GM20000 (cell line): ENCODE measurements at regions not wholly inside any gene's neighbourhood (a gene's known extent, or its start where the extent isn't known, plus 50 kb on each side); places are given as distances from the start of the nearest gene placed in this dataset.

Source experiments
- DNase-seq: peaks from one replicate; pipeline ENCODE4 v3.0.0; 2012; ENCODE audit warnings: low spot score
- TF ChIP-seq, protein P1 (sequence below): IDR thresholded peaks from 2 replicates; pipeline ENCODE4 v1.5.1; 2012; ENCODE audit warnings: mild to moderate bottlenecking, control low read depth; ENCODE audit errors: extremely low read depth, missing control alignments

DNA sequence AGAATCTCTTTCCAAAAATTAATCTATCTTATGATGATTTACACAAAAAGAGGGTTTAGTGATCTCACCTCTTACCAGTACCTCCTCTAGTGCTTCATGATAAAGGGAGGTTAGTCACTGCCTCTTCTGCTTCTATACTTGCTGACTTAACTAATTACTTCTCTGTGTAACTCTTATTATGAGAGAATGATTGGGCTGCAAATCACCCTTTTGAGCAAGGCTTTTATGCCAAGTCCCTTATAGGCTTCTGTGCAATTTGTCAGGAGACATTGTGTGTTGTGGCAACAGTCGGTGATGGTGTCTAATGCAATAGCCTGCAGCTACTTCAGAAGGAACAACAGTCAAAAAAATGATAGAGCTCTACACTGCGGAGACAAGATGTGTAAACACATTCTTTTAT is 1568.1 kb upstream of the GOT2 start:
- no peak for DNase-seq
- TF ChIP-seq, protein P1, sequence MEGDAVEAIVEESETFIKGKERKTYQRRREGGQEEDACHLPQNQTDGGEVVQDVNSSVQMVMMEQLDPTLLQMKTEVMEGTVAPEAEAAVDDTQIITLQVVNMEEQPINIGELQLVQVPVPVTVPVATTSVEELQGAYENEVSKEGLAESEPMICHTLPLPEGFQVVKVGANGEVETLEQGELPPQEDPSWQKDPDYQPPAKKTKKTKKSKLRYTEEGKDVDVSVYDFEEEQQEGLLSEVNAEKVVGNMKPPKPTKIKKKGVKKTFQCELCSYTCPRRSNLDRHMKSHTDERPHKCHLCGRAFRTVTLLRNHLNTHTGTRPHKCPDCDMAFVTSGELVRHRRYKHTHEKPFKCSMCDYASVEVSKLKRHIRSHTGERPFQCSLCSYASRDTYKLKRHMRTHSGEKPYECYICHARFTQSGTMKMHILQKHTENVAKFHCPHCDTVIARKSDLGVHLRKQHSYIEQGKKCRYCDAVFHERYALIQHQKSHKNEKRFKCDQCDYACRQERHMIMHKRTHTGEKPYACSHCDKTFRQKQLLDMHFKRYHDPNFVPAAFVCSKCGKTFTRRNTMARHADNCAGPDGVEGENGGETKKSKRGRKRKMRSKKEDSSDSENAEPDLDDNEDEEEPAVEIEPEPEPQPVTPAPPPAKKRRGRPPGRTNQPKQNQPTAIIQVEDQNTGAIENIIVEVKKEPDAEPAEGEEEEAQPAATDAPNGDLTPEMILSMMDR: no peak

DNA sequence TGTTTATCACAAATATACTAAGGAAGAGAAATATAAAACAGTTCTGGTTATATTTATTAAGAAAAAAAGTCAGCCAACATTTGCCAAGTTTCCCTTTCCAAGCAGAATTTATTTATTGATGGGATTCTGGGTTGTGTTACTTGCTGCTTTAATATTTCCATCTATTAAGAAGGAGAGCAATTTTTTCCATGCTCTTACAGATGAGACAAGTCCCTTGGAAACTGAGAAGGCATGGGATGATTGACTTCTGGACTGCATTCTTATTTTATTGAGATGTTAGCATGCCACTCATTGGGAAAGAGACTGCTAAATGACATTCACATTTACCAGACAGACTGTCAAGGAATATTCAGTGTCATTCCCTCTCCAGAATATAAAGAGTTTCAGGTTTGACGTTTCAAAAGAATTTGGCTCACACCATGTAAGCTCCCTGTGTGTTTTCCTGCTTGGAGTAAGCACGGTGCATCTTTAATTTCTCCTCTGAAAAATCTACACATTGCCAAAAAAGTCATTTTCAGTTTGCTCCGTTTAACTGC is 1565.2 kb upstream of the GOT2 start:
- TF ChIP-seq, protein P1: no peak
- DNase-seq: no peak

DNA sequence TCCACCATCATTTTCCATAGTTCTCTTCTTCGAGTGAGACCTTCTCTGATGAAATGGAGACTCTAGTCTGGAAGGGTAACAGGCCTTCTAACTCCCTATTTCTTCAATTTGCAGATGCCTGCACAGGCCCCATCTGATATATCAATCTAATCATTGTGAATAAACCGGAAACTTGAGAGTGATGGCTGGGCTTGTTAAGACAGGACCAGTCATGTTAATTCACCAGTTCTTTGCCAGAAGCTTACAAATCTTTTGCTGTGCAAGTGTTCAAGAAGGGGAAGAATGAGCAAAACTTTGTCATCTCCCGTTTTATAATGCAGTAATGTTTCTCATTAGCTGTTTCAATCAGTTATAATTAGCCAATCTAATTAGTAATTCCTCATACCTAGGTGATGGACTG is 1561.3 kb upstream of the GOT2 start:
- TF ChIP-seq, protein P1: no peak
- no peak for DNase-seq

DNA sequence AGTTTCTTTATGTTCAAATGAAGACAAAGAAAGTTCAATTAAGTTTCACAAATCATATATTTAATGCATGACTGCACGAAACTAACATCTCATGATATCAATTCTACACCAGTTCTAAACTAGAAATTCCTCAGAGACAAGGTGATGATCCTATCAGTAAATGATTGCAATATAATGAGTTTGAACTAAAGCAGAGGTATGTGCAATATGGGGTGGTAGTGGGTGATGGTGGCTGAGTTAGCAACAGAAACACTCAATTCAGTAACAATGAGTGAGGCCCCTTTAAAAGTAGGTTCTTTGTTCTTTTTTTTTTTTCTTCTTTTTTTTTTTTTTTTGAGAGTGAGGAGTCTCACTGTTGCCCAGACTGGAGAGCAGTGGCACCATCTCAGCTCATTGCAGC is 1551.7 kb upstream of the GOT2 start:
- no peak for DNase-seq
- TF ChIP-seq, protein P1: no peak

DNA sequence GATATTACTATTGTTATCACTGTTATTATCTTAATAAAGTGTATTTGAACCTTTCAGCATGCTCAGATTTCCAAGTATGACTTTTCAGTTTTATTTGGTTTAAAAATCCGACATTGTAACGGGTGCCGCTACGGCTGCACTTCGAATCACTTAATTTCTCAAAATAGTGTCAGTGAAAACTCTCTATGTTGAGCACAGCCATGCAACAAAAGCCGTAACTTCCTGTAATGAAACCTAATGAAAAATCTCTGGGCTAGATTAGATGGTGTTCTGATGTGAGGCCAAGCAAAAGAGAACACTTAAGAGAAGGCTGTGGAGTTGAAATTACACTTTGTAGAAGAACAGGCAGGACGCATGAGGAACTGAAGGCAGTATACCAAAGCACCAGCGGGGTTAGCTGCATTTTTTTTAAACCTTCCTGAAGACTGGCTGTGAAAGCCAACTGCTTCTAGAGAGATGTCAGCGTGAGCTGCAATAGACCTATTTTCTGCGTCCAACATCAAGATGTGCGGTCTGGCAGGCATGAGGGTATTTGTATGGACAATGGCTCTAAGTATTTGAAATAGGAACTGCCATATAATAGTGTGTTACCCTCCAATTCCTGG is 1545.0 kb upstream of the GOT2 start:
- DNase-seq: no peak
- TF ChIP-seq, protein P1: no peak

DNA sequence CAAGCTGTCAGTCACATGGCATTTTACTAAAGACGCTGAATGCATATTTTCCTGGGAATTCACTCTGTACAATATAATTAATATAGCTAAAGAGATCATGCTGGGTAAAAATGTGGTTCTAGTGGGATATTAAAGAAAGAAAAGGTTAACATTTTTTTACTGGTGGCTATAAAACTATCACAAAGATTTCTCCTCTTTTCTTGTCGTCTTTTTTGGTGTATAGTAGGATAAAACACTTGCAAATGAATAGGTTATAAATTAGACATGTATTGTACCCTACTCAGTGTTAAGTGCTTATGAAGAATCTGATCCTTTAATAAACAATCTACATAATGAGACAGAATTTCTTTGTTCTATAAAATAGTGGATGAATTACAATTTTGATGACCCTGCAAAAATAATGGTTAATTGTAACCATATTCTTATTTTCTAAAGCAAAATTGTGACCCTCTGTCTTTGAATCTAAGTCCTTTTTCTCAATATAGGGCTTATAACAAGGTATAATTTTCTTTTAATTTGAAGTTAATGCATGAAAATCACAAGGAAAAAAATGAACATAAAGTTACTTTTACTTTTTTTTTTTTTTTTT is 1540.4 kb upstream of the GOT2 start:
- TF ChIP-seq, protein P1: no peak
- no peak for DNase-seq

DNA sequence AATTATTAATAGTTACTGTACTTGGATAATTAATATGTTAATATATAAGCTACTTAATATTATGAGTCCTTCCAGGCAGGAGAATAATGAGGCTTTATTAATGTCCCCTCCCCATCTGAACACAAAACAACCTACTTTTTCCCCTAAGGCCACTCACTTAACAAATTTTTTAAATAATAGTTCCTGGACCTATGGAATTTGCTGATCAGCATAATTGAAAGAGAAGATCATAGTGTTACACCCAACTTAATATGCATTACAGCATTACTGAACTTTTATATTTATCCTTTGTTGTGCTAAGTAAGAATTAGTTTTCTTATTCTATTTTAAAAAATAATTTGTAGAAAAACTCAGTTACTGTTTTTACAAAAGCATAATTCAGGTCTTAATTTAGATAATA is 1537.7 kb upstream of the GOT2 start:
- TF ChIP-seq, protein P1: no peak
- no peak for DNase-seq
